ENCODE measurements at regions not wholly inside any gene's neighbourhood (a gene's known extent, or its start where the extent isn't known, plus 50 kb on each side); places are given as distances from the start of the nearest gene placed in this dataset.

GRCh38 chr2:208820014-208820688 is 413.6 kb downstream of the PTH2R start:
- Mint-ChIP-seq H3K36me3 (no peaks in the 10 kb centered on the region), H3K4me3 (no peak overlapping the region), H3K27me3 (no peaks in the 10 kb centered on the region), H3K27ac (no peak overlapping the region), H3K4me1 (ENCODE audit: low read depth in 2 of 2) (no peaks in the 10 kb centered on the region), H3K9me3 (peaks cover 2% of the 10 kb centered on the region)
- ATAC-seq (no peak), DNase-seq (ENCODE audit: low spot score) (no peak)

GRCh38 chr2:208827109-208827508 is 420.5 kb downstream of the PTH2R start:
- no peak for ATAC-seq

DNA sequence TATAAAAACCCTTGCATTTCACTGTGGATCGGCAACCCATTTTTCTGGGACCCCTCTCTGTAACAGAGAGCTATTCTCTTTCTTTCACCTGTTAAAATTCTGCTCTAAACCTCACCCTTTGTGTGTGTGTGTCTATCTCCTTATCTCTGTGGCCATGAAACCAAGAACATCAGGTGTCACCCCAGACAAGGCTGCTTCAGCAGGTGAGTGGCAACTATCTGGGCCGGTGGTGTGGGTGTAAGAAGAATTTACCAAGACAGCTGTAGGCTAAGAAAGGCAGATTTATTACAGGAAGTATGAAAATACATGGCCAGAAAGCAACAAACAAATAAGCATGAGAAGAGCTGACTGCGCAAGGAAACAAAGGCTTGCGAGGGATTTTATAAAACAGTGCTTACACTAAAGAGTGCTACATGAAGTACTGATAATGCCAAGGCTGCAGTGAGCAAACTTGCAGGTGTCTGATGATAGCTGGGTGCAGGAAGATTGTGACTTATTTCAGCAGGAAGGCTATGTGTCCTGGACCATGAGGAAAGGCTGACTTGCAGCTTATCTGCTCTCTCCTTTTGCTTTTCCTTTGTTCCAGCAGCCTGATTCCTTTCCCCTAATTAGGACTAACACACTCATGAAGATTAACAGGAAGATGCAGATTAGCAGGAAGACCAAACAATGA is 421.1 kb downstream of the PTH2R start:
- ATAC-seq, result no peak
- no peak for DNase-seq (ENCODE audit: low spot score)
- H3K9me3 Mint-ChIP-seq, result peaks cover 15% of the 10 kb centered on the region
- no peak overlapping the region for H3K4me3 Mint-ChIP-seq
- H3K27ac Mint-ChIP-seq, result no peak overlapping the region
- H3K36me3 Mint-ChIP-seq, result peaks cover 6% of the 10 kb centered on the region
- no peaks in the 10 kb centered on the region for H3K4me1 Mint-ChIP-seq (ENCODE audit: low read depth in 2 of 2)
- no peaks in the 10 kb centered on the region for H3K27me3 Mint-ChIP-seq

More at GRCh38 chr2:208827109-208827508, 420.5 kb downstream of the PTH2R start:
- Mint-ChIP-seq H3K27ac (no peak overlapping the region), H3K4me1 (ENCODE audit: low read depth in 2 of 2) (no peaks in the 10 kb centered on the region), H3K4me3 (no peak overlapping the region), H3K27me3 (no peaks in the 10 kb centered on the region), H3K9me3 (peaks cover 15% of the 10 kb centered on the region), H3K36me3 (peaks cover 6% of the 10 kb centered on the region)
- no peak for DNase-seq (ENCODE audit: low spot score)

- ATAC-seq (no peak), DNase-seq (ENCODE audit: low spot score) (no peak)
- Mint-ChIP-seq H3K4me3 (no peak overlapping the region), H3K9me3 (peaks cover 19% of the 10 kb centered on the region), H3K4me1 (ENCODE audit: low read depth in 2 of 2) (no peaks in the 10 kb centered on the region), H3K27ac (no peak overlapping the region), H3K36me3 (peaks cover 6% of the 10 kb centered on the region), H3K27me3 (no peaks in the 10 kb centered on the region)
These were observed 423.6 kb downstream of the PTH2R start for GRCh38 chr2:208830203-208830602.

DNA sequence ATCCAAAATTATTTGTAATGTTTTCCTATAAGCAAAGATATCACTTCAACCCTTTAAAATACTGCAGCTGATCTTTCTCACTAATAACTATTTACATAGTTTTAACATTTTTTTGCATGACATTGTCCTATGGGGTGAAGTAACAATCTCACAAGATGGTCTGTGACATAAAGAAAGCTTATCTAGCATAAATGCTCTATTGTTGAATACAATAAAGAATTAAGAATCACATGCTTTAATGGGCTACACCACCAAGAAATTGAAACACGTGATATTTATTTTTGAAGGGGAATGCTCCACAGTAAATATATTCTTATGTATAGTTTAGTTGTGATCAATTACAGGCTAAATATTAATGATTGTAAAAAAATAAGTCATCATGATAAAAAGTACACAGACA is 441.1 kb downstream of the PTH2R start:
- Mint-ChIP-seq H3K27ac (no peak overlapping the region), H3K27me3 (no peaks in the 10 kb centered on the region), H3K9me3 (peaks cover 4% of the 10 kb centered on the region), H3K4me1 (ENCODE audit: low read depth in 2 of 2) (no peaks in the 10 kb centered on the region), H3K36me3 (peaks cover 1% of the 10 kb centered on the region), H3K4me3 (no peak overlapping the region)
- DNase-seq (ENCODE audit: low spot score) (no peak), ATAC-seq (no peak)

DNA sequence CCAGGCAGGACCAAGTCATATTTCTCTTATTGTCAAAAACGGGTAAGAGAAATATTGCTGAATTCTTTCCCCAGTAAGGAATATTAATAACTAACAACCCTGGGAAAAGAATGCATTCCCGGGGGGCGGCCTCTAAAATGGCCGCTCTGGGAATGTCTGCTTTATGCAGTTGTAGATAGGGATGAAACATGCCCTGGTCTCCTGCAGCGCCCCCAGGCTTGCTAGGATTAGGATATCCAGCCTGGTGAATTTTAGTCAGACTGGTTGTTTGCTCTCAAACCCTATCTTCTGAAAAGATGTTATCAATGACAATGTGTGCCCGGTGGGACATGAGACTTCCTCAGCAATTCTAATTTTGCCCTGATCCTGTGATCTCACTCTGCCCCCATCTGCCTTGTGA is 448.1 kb downstream of the PTH2R start:
- DNase-seq (ENCODE audit: low spot score) (no peak), ATAC-seq (no peak)
- Mint-ChIP-seq H3K4me1 (ENCODE audit: low read depth in 2 of 2) (no peaks in the 10 kb centered on the region), H3K9me3 (peaks cover 26% of the 10 kb centered on the region), H3K27ac (no peak overlapping the region), H3K27me3 (no peaks in the 10 kb centered on the region), H3K36me3 (peaks cover 13% of the 10 kb centered on the region), H3K4me3 (no peak overlapping the region)

DNA sequence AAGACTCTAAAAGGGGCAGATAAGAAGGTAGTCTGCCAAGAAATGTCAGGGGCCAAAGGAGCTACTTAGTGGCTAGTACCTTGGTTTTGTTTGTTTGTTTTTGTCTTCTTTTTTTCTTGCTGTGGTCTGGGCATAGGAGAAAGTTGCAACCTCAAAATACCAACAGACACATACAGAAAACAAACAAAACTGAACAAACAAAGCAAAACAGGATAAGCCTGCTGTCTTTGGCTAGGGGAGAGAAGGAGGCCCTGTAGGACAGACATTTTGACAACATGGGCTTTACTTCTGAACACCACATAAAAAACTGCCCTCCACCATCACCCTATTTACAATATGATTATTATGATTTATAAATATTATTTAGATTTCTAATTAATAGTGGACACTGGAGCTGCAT is 460.8 kb downstream of the PTH2R start:
- H3K36me3 Mint-ChIP-seq, result no peaks in the 10 kb centered on the region
- DNase-seq (ENCODE audit: low spot score), result no peak
- no peaks in the 10 kb centered on the region for H3K4me1 Mint-ChIP-seq (ENCODE audit: low read depth in 2 of 2)
- H3K27ac Mint-ChIP-seq, result no peak overlapping the region
- no peak for ATAC-seq
- H3K9me3 Mint-ChIP-seq, result peaks cover 4% of the 10 kb centered on the region
- H3K27me3 Mint-ChIP-seq, result no peaks in the 10 kb centered on the region
- no peak overlapping the region for H3K4me3 Mint-ChIP-seq

- H3K4me3 Mint-ChIP-seq, result no peak overlapping the region
- peaks cover 17% of the 10 kb centered on the region for H3K9me3 Mint-ChIP-seq
- no peak overlapping the region for H3K27ac Mint-ChIP-seq
- no peaks in the 10 kb centered on the region for H3K36me3 Mint-ChIP-seq
- DNase-seq (ENCODE audit: low spot score) (no peak), ATAC-seq (no peak)
- H3K27me3 Mint-ChIP-seq, result no peaks in the 10 kb centered on the region
- H3K4me1 Mint-ChIP-seq (ENCODE audit: low read depth in 2 of 2), result no peaks in the 10 kb centered on the region
These were observed 466.0 kb downstream of the PTH2R start for GRCh38 chr2:208872591-208872990.

- Mint-ChIP-seq H3K4me3 (no peak overlapping the region), H3K9me3 (peaks cover 9% of the 10 kb centered on the region), H3K36me3 (no peaks in the 10 kb centered on the region), H3K27ac (no peak overlapping the region), H3K4me1 (ENCODE audit: low read depth in 2 of 2) (no peaks in the 10 kb centered on the region), H3K27me3 (no peaks in the 10 kb centered on the region)
- no peak for ATAC-seq
- no peak for DNase-seq (ENCODE audit: low spot score)
These were observed 473.1 kb downstream of the PTH2R start for GRCh38 chr2:208879666-208880065.

- Mint-ChIP-seq H3K4me1 (ENCODE audit: low read depth in 2 of 2) (no peaks in the 10 kb centered on the region), H3K9me3 (peaks cover 9% of the 10 kb centered on the region), H3K27me3 (no peaks in the 10 kb centered on the region), H3K36me3 (no peaks in the 10 kb centered on the region), H3K4me3 (no peak overlapping the region), H3K27ac (no peak overlapping the region)
- DNase-seq (ENCODE audit: low spot score) (no peak), ATAC-seq (no peak)
These were observed 473.6 kb downstream of the PTH2R start for GRCh38 chr2:208880171-208880570.

DNA sequence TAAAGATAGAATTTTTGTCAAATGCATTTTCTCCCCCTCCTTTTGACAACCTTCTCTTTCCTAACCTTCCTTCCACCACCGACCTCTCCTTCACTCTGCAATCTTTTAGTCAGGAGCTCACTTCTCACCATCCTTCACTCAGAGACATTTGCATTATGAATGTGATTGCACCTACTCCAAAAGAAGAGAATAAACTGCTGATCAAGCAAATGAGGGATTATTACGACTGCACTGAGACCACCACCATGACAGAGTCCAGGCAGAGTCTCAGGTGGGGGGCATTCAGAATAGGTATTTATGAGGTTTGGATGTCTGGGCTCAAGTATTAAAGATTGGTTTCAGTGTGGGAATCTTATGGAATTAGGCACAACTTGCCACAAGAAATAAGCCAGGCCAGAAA is 483.9 kb downstream of the PTH2R start:
- no peak for ATAC-seq
- peaks cover 16% of the 10 kb centered on the region for H3K9me3 Mint-ChIP-seq
- H3K4me1 Mint-ChIP-seq (ENCODE audit: low read depth in 2 of 2), result no peaks in the 10 kb centered on the region
- H3K27me3 Mint-ChIP-seq, result no peaks in the 10 kb centered on the region
- H3K36me3 Mint-ChIP-seq, result no peaks in the 10 kb centered on the region
- no peak for DNase-seq (ENCODE audit: low spot score)
- H3K27ac Mint-ChIP-seq, result no peak overlapping the region
- H3K4me3 Mint-ChIP-seq, result no peak overlapping the region

DNA sequence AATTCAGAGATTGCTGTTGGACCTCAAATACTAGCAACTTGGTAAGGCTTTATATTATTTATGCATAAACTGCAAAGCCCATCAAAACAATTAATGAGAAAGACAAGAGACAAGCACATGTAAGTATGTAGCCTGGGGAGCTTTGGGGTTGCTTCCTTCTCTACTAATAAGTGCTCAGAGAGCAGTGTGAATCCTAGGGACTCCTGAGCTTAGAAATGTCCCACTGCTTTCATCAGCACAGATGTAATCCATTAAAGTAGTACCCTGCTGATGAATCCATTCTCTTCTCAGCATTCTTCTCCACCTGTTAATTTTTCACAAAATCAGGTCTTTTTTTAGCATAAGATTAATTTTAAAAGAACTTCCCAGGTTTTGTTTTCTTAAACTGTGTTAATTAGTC is 485.6 kb downstream of the PTH2R start:
- Mint-ChIP-seq H3K9me3 (peaks cover 18% of the 10 kb centered on the region), H3K36me3 (peaks cover 6% of the 10 kb centered on the region), H3K27ac (no peak overlapping the region), H3K4me3 (no peak overlapping the region), H3K4me1 (ENCODE audit: low read depth in 2 of 2) (no peaks in the 10 kb centered on the region), H3K27me3 (no peaks in the 10 kb centered on the region)
- no peak for DNase-seq (ENCODE audit: low spot score)
- no peak for ATAC-seq

DNA sequence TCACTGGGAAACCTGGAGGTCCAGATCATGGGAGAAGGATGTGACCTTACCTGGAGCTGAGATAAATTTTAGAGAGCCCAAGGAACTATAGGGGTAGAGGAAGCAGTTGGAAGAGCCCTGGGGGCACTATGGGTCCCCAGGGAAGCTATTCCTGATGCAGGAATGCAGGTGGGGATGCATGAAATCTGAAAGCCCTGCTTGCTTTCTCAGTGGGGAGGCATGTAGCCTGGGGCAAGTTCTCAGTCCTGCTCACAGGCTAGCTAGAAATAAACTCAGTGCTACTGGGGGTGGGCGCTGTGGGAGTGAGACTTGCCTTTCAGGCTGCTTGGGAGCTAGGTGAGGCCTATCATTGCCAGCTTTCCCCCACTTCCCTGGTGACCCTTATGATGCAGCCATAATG is 499.7 kb downstream of the PTH2R start:
- no peaks in the 10 kb centered on the region for H3K36me3 Mint-ChIP-seq

DNA sequence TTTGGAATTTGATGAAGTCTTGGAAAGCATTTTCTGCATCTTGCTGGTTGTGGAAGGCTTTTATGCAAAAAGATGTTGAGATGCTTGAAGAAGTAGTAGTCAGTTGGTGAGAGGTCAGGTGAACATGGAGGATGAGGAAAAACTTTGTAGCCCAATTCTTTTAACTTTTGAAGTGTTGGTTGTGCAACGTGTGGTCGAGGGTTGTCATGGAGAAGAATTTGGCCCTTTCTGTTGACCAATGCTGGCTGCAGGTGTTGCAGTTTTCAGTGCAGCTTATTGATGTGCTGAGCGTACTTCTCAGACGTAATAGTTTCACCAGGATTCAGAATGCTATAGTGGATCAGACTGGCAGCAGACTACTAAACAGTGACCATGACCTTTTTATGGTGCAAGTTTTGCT is 508.4 kb upstream of the MAP2 start:
- no peaks in the 10 kb centered on the region for H3K36me3 Mint-ChIP-seq

More for the DNA sequence above, 499.7 kb downstream of the PTH2R start:
- no peak overlapping the region for H3K4me3 Mint-ChIP-seq
- H3K9me3 Mint-ChIP-seq, result peaks cover 17% of the 10 kb centered on the region
- H3K4me1 Mint-ChIP-seq (ENCODE audit: low read depth in 2 of 2), result no peaks in the 10 kb centered on the region
- no peak for DNase-seq (ENCODE audit: low spot score)
- ATAC-seq, result no peak
- no peaks in the 10 kb centered on the region for H3K27me3 Mint-ChIP-seq
- no peak overlapping the region for H3K27ac Mint-ChIP-seq

DNA sequence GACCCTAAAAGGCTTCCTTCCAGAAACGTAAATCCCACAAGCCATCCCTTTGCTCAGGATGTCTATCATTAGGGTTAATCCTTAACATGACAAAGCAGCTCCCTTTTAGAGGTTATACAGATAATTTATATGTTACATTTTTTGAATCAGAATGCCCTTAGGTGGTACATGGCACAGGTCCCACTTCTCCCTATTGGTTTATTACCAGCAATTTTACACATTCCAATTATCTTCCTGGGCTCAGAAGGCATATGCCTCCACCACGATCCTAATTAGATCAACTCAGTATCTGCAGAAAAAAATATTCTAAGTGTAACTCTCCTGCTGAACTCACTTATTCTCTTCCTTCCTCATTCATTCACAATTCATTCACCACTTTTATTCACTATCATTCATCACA is 507.0 kb upstream of the MAP2 start:
- ATAC-seq (no peak), DNase-seq (ENCODE audit: low spot score) (no peak)
- Mint-ChIP-seq H3K4me1 (ENCODE audit: low read depth in 2 of 2) (no peaks in the 10 kb centered on the region), H3K9me3 (peaks cover 18% of the 10 kb centered on the region), H3K36me3 (no peaks in the 10 kb centered on the region), H3K27me3 (no peaks in the 10 kb centered on the region), H3K4me3 (no peak overlapping the region), H3K27ac (no peak overlapping the region)

More for the DNA sequence above, 508.4 kb upstream of the MAP2 start:
- DNase-seq (ENCODE audit: low spot score) (no peak), ATAC-seq (no peak)
- Mint-ChIP-seq H3K27ac (no peak overlapping the region), H3K27me3 (no peaks in the 10 kb centered on the region), H3K4me3 (no peak overlapping the region), H3K4me1 (ENCODE audit: low read depth in 2 of 2) (no peaks in the 10 kb centered on the region), H3K9me3 (peaks cover 13% of the 10 kb centered on the region)
